ENCODE measurements at regions not wholly inside any gene's neighbourhood (a gene's known extent, or its start where the extent isn't known, plus 50 kb on each side); places are given as distances from the start of the nearest gene placed in this dataset.

- H3K4me3 ChIP-seq, result no peak overlapping the region
- no peak for ATAC-seq
- peaks cover 10% of the 10 kb centered on the region; the same call in 1 of the 3 replicates for H3K9me3 ChIP-seq
- no peak for FAIRE-seq
- WGBS (ENCODE audit: missing lambda C conversion rate), result 41% methylated on average over 1 of the region's 1 CpG
- TF ChIP-seq HEYL (CRISPR knock-in tag; IDR thresholded peaks at IDR 0.05), result no peak
- no peak for TF ChIP-seq JUN (IDR thresholded peaks at IDR 0.05)
- TF ChIP-seq POLR2AphosphoS2 (conservative IDR thresholded peaks at IDR 0.05; ENCODE audit: low read length), result no peak
- TF ChIP-seq ZFP36 (IDR thresholded peaks at IDR 0.05; ENCODE audit: borderline replicate concordance, partially characterized antibody), result no peak
- TF ChIP-seq, protein P1, sequence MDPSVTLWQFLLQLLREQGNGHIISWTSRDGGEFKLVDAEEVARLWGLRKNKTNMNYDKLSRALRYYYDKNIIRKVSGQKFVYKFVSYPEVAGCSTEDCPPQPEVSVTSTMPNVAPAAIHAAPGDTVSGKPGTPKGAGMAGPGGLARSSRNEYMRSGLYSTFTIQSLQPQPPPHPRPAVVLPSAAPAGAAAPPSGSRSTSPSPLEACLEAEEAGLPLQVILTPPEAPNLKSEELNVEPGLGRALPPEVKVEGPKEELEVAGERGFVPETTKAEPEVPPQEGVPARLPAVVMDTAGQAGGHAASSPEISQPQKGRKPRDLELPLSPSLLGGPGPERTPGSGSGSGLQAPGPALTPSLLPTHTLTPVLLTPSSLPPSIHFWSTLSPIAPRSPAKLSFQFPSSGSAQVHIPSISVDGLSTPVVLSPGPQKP (IDR thresholded peaks at IDR 0.05; ENCODE audit: low read depth, low read length), result no peak
- TF ChIP-seq, protein P2, sequence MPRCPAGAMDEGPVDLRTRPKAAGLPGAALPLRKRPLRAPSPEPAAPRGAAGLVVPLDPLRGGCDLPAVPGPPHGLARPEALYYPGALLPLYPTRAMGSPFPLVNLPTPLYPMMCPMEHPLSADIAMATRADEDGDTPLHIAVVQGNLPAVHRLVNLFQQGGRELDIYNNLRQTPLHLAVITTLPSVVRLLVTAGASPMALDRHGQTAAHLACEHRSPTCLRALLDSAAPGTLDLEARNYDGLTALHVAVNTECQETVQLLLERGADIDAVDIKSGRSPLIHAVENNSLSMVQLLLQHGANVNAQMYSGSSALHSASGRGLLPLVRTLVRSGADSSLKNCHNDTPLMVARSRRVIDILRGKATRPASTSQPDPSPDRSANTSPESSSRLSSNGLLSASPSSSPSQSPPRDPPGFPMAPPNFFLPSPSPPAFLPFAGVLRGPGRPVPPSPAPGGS (IDR thresholded peaks at IDR 0.05), result no peak
- no peak for TF ChIP-seq REST (IDR thresholded peaks at IDR 0.05)
- TF ChIP-seq TFCP2L1 (CRISPR knock-in tag; IDR thresholded peaks at IDR 0.05), result no peak
- no peak for TF ChIP-seq RAD21 (conservative IDR thresholded peaks at IDR 0.05 in 1 of 2, IDR thresholded peaks at IDR 0.05 in 1 of 2)
- no peak for TF ChIP-seq TP53 (CRISPR knock-in tag; IDR thresholded peaks at IDR 0.05)
- TF ChIP-seq, protein P3, sequence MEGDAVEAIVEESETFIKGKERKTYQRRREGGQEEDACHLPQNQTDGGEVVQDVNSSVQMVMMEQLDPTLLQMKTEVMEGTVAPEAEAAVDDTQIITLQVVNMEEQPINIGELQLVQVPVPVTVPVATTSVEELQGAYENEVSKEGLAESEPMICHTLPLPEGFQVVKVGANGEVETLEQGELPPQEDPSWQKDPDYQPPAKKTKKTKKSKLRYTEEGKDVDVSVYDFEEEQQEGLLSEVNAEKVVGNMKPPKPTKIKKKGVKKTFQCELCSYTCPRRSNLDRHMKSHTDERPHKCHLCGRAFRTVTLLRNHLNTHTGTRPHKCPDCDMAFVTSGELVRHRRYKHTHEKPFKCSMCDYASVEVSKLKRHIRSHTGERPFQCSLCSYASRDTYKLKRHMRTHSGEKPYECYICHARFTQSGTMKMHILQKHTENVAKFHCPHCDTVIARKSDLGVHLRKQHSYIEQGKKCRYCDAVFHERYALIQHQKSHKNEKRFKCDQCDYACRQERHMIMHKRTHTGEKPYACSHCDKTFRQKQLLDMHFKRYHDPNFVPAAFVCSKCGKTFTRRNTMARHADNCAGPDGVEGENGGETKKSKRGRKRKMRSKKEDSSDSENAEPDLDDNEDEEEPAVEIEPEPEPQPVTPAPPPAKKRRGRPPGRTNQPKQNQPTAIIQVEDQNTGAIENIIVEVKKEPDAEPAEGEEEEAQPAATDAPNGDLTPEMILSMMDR (IDR thresholded peaks at IDR 0.05), result no peak
- TF ChIP-seq CHD2 (IDR thresholded peaks at IDR 0.05; ENCODE audit: low read length, partially characterized antibody), result no peak
- no peak for TF ChIP-seq HOXB13 (CRISPR knock-in tag; IDR thresholded peaks at IDR 0.05; ENCODE audit: low read depth)
- no peak for DNase-seq (ENCODE audit: low read depth in 1 of 2, low spot score in 1 of 2)
- ChIA-PET CTCF (no interaction called here), POLR2A (no interaction called here)
- no peaks in the 10 kb centered on the region for H3K4me1 ChIP-seq
- H3K4me2 ChIP-seq, result no peak overlapping the region
- H3K27ac ChIP-seq, result no peak overlapping the region
Observed at GRCh38 chr3:150118219-150118618, 147.5 kb upstream of the PFN2 start.

- WGBS (ENCODE audit: missing lambda C conversion rate), result 87% methylated on average over 1 of the region's 1 CpG
- ChIA-PET POLR2A (no interaction called here), CTCF (no interaction called here)
- no peak for TF ChIP-seq KDM5A (IDR thresholded peaks at IDR 0.05)
- no peak for TF ChIP-seq REST (IDR thresholded peaks at IDR 0.05)
- TF ChIP-seq SMC3 (IDR thresholded peaks at IDR 0.05), result no peak
- no peak for TF ChIP-seq EHMT2 (IDR thresholded peaks at IDR 0.05; ENCODE audit: low read depth)
- TF ChIP-seq MAFK (IDR thresholded peaks at IDR 0.05; ENCODE audit: partially characterized antibody), result no peak
- no peak for TF ChIP-seq CHD2 (IDR thresholded peaks at IDR 0.05; ENCODE audit: low read length, partially characterized antibody)
- H3K4me3 ChIP-seq, result no peak overlapping the region
- ATAC-seq (no peak), FAIRE-seq (no peak), DNase-seq (ENCODE audit: low read depth in 1 of 2, low spot score in 1 of 2) (no peak)
- no peaks in the 10 kb centered on the region for H3K4me1 ChIP-seq
- 0 out of 3 replicates have a peak, but pooled peaks cover 6% of the 10 kb centered on the region for H3K9me3 ChIP-seq
- H3K27ac ChIP-seq, result no peak overlapping the region
- H3K4me2 ChIP-seq, result no peak overlapping the region
Observed at GRCh38 chr3:150117076-150117475, 146.4 kb upstream of the PFN2 start.

Data from A549 (cell line).